Fibroblast of villous mesenchyme (primary cell): ENCODE measurements at regions not wholly inside any gene's neighbourhood (a gene's known extent, or its start where the extent isn't known, plus 50 kb on each side); places are given as distances from the start of the nearest gene placed in this dataset.
"Not testable (repeated sequence)": the region's sequence is repeated elsewhere in the genome, so short reads cannot be mapped to it uniquely, and the experiment has no call there.

Experiments
- DNase-seq: peaks from one replicate; pipeline ENCODE4 v3.0.0-alpha.2; 2010; ENCODE audit warnings: low read depth
- H3K4me3 ChIP-seq: 2 replicates; pipeline ENCODE4 v1.5.1; 2011; ENCODE audit warnings: low read depth, mild to moderate bottlenecking, low read length
- CTCF ChIP-seq: IDR thresholded peaks from 2 replicates; pipeline ENCODE4 v1.5.1; 2012; ENCODE audit warnings: low read depth, mild to moderate bottlenecking, low read length; ENCODE audit not compliant: insufficient read depth

GRCh38 chr5:1653698-1654651 is 130.2 kb upstream of the LPCAT1 start:
- TF ChIP-seq CTCF = peak; percentile 30
- DNase-seq, H3K4me3 ChIP-seq: not testable (repeated sequence)

GRCh38 chr5:1652873-1653697 is 129.3 kb upstream of the LPCAT1 start:
- DNase-seq = no peak
- no peak for TF ChIP-seq CTCF
- H3K4me3 ChIP-seq = no peak overlapping the region

GRCh38 chr5:1651971-1652872 is 128.5 kb upstream of the LPCAT1 start:
- H3K4me3 ChIP-seq = no peak overlapping the region
- no peak for TF ChIP-seq CTCF
- no peak for DNase-seq

GRCh38 chr5:1651250-1651649 is 127.5 kb upstream of the LPCAT1 start:
- no peak for TF ChIP-seq CTCF
- H3K4me3 ChIP-seq = no peak overlapping the region
- DNase-seq = no peak

GRCh38 chr5:1649554-1649953 is 125.8 kb upstream of the LPCAT1 start:
- no peak overlapping the region for H3K4me3 ChIP-seq
- DNase-seq = no peak
- TF ChIP-seq CTCF = no peak

GRCh38 chr5:1648806-1649205 is 125.0 kb upstream of the LPCAT1 start:
- no peak overlapping the region for H3K4me3 ChIP-seq
- no peak for TF ChIP-seq CTCF
- peak; percentile 27 for DNase-seq
